H9 (cell line): ENCODE measurements at regions not wholly inside any gene's neighbourhood (a gene's known extent, or its start where the extent isn't known, plus 50 kb on each side); places are given as distances from the start of the nearest gene placed in this dataset.

Source experiments
- DNase-seq: peaks from one replicate; pipeline ENCODE4 v3.0.0-alpha.2; 2017
- H2AFZ ChIP-seq: one replicate; pipeline ENCODE4 v1.6.1; 2013; ENCODE audit warnings: mild to moderate bottlenecking, low read length, control low read depth, moderate library complexity
- H2AK5ac ChIP-seq: 2 replicates; pipeline ENCODE4 v1.6.1; 2013; ENCODE audit warnings: low read length, control low read depth, mixed read lengths; ENCODE audit not compliant: insufficient read length
- H2BK120ac ChIP-seq: one replicate; pipeline ENCODE4 v1.6.1; 2013; ENCODE audit warnings: low read depth, mild to moderate bottlenecking, low read length, control low read depth, inconsistent platforms; ENCODE audit not compliant: poor library complexity, severe bottlenecking
- H2BK12ac ChIP-seq: 2 replicates; pipeline ENCODE4 v1.6.1; 2013; ENCODE audit warnings: low read length, control low read depth, mixed read lengths, low read depth; ENCODE audit not compliant: insufficient read length
- H2BK15ac ChIP-seq: 2 replicates; pipeline ENCODE4 v1.6.1; 2013; ENCODE audit warnings: low read depth, low read length, control low read depth
- H2BK20ac ChIP-seq: one replicate; pipeline ENCODE4 v1.6.1; 2013; ENCODE audit warnings: low read depth, mild to moderate bottlenecking, low read length, control low read depth, inconsistent platforms; ENCODE audit not compliant: poor library complexity, severe bottlenecking
- H2BK5ac ChIP-seq: 2 replicates; pipeline ENCODE4 v1.6.1; 2013; ENCODE audit warnings: low read length, control low read depth, mixed read lengths; ENCODE audit not compliant: insufficient read length
- H3K14ac ChIP-seq: 2 replicates; pipeline ENCODE4 v1.6.1; 2013; ENCODE audit warnings: low read length, control low read depth; ENCODE audit not compliant: insufficient read depth
- H3K18ac ChIP-seq: 2 replicates; pipeline ENCODE4 v1.6.1; 2013; ENCODE audit warnings: low read depth, mild to moderate bottlenecking, mixed read lengths, low read length, control low read depth; ENCODE audit not compliant: insufficient read length
- H3K23ac ChIP-seq: 2 replicates; pipeline ENCODE4 v1.6.1; 2013; ENCODE audit warnings: low read length, control low read depth, mixed read lengths, low read depth; ENCODE audit not compliant: insufficient read length
- H3K23me2 ChIP-seq: 2 replicates; pipeline ENCODE4 v1.6.1; 2013; ENCODE audit warnings: low read depth, mild to moderate bottlenecking, mixed read lengths, low read length, control low read depth; ENCODE audit not compliant: insufficient read length, poor library complexity, severe bottlenecking
- H3K27ac ChIP-seq: 2 replicates; pipeline ENCODE4 v1.5.1; 2013; ENCODE audit warnings: low read length, control low read depth, mixed read lengths, low read depth; ENCODE audit not compliant: insufficient read length
- H3K27me3 ChIP-seq: 2 replicates; pipeline ENCODE4 v1.6.1; 2013; ENCODE audit warnings: low read length, control low read depth, inconsistent platforms; ENCODE audit not compliant: insufficient read depth
- H3K4ac ChIP-seq: 2 replicates; pipeline ENCODE4 v1.6.1; 2013; ENCODE audit warnings: low read depth, mild to moderate bottlenecking, control low read depth, inconsistent platforms, low read length, moderate library complexity
- H3K4me1 ChIP-seq: 2 replicates; pipeline ENCODE4 v1.6.1; 2013; ENCODE audit warnings: low read length, control low read depth, inconsistent platforms; ENCODE audit not compliant: insufficient read depth
- H3K4me2 ChIP-seq: 2 replicates; pipeline ENCODE4 v1.6.1; 2013; ENCODE audit warnings: low read length, control low read depth, mixed read lengths; ENCODE audit not compliant: insufficient read length, insufficient read depth
- H3K56ac ChIP-seq: 2 replicates; pipeline ENCODE4 v1.6.1; 2013; ENCODE audit warnings: low read depth, mild to moderate bottlenecking, mixed read lengths, low read length, control low read depth; ENCODE audit not compliant: insufficient read length
- H3K79me1 ChIP-seq: 2 replicates; pipeline ENCODE4 v1.6.1; 2013; ENCODE audit warnings: low read depth, mild to moderate bottlenecking, moderate library complexity, low read length, control low read depth, inconsistent platforms; ENCODE audit not compliant: insufficient read depth, poor library complexity, severe bottlenecking
- H3K79me2 ChIP-seq: 2 replicates; pipeline ENCODE4 v1.6.1; 2013; ENCODE audit warnings: low read length, control low read depth, inconsistent platforms; ENCODE audit not compliant: insufficient read depth
- H3K9ac ChIP-seq: 2 replicates; pipeline ENCODE4 v1.6.1; 2013; ENCODE audit warnings: low read length, control low read depth, mixed read lengths; ENCODE audit not compliant: insufficient read length; ENCODE audit errors: extremely low read depth
- H3K9me3 ChIP-seq: one replicate; pipeline ENCODE4 v1.6.1; 2013; ENCODE audit warnings: low read depth, low read length, inconsistent platforms; ENCODE audit not compliant: control insufficient read depth
- H3T11ph ChIP-seq: one replicate; pipeline ENCODE4 v1.6.1; 2013; ENCODE audit warnings: mild to moderate bottlenecking, low read length, control low read depth, inconsistent platforms
- H4K20me1 ChIP-seq: one replicate; pipeline ENCODE4 v1.6.1; 2013; ENCODE audit not compliant: control insufficient read depth, insufficient read length, insufficient read depth
- H4K5ac ChIP-seq: 2 replicates; pipeline ENCODE4 v1.6.1; 2013; ENCODE audit warnings: low read depth, mild to moderate bottlenecking, mixed read lengths, low read length, control low read depth; ENCODE audit not compliant: insufficient read length
- H4K8ac ChIP-seq: replicated peaks from 2 replicates; pipeline ENCODE4 v1.6.1; 2013; ENCODE audit warnings: low read length, control low read depth, mixed read lengths, low read depth; ENCODE audit not compliant: insufficient read length
- H4K91ac ChIP-seq: 2 replicates; pipeline ENCODE4 v1.6.1; 2013; ENCODE audit warnings: low read depth, mild to moderate bottlenecking, moderate library complexity, mixed read lengths, low read length, control low read depth; ENCODE audit not compliant: insufficient read length
- H3K27ac Mint-ChIP-seq, 3 experiments: 2 replicates in 2 of 3; 3 replicates in 1 of 3; pipeline ENCODE4 v1.8.0; 2020 to 2021; ENCODE audit warnings: mixed read lengths in 3 of 3, mild to moderate bottlenecking in 1 of 3, moderate library complexity in 1 of 3
- H3K27me3 Mint-ChIP-seq: 2 replicates; pipeline ENCODE4 v1.8.0; 2021; ENCODE audit warnings: low read depth, mild to moderate bottlenecking, moderate library complexity, mixed read lengths
- H3K36me3 Mint-ChIP-seq, 3 experiments: 2 replicates in 2 of 3; 3 replicates in 1 of 3; pipeline ENCODE4 v1.8.0; 2020 to 2021; ENCODE audit warnings: low read depth in 3 of 3, mixed read lengths in 3 of 3; ENCODE audit not compliant: insufficient read depth in 1 of 3
- H3K4me1 Mint-ChIP-seq, 2 experiments: 2 replicates each; pipeline ENCODE4 v1.8.0; 2020; ENCODE audit warnings: mixed read lengths in 2 of 2
- H3K4me3 Mint-ChIP-seq, 2 experiments: 2 replicates in 1 of 2; 3 replicates in 1 of 2; pipeline ENCODE4 v1.8.0; 2020 to 2021; ENCODE audit warnings: mild to moderate bottlenecking in 2 of 2, mixed read lengths in 2 of 2, moderate library complexity in 1 of 2
- H3K9me3 Mint-ChIP-seq, 2 experiments: 2 replicates in 1 of 2; 3 replicates in 1 of 2; pipeline ENCODE4 v1.8.0; 2020; ENCODE audit warnings: mild to moderate bottlenecking in 2 of 2, mixed read lengths in 2 of 2, moderate library complexity in 1 of 2
- WGBS: extraction: QIAGEN DNeasy Blood & Tissue Kit; methylation state at CpG from one replicate; pipeline ENCODE4 v1.1.7; 2013; ENCODE audit warnings: missing lambda C conversion rate, low lambda C conversion rate, mixed read lengths; ENCODE audit not compliant: insufficient read length; ENCODE audit errors: extremely low coverage; 5-methylcytosine and 5-hydroxymethylcytosine counted together
- TF ChIP-seq, protein P1 (sequence below): fragments of 200-600 bp; sonication (generic); conservative IDR thresholded peaks from 3 replicates; pipeline ENCODE4 v1.8.0; 2021; ENCODE audit warnings: antibody characterized with exemption, mild to moderate bottlenecking

DNA sequence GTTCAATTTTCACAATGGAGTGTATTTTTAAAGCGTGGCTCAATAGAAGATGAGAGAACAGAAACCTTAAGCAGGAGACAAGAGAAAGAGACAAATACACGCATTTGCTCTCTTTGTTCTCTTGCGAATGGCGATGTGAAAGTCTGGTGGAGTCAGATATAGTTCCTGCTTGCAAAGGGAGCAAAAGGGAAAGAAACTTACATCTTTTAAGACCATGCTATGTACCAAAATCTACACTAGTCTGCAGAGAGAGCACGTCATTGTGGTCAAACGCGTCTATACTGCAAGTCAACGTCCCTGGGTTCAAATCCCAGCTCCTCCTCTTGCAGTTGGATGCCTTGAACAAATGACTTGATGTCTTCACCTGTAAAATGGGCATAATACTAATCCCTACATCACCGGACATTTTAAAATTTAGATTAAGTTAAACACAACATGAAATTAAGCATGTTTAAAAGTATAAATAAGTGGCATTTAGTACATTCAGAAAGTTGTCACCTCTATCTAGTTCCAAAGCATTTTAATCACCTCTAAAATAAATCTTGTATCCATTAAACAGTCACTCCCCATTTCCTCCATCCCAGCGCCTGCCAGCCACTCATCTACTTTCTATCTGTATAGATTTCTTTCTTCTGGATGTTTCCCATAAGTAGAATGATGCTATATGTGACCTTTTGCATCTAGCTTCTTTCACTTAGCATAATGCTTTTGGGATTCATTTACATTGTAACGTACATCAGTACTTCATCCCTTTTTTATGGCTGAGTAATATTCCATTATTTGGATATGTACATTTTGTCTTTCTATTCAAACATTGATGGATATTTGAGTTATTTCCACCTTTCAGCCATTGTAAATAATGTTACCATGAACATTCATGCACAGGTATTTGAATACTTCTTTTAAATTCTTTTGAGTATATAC is 406.9 kb downstream of the TMEM114 start:
- Histone ChIP-seq H3K4me1 (no peaks in the 10 kb centered on the region; the same call in 1 of the 2 replicates), H3K14ac (no peak overlapping the region), H2BK20ac (no peak overlapping the region), H3K79me2 (no peaks in the 10 kb centered on the region), H3K79me1 (no peaks in the 10 kb centered on the region), H3K4ac (no peak overlapping the region), H3K56ac (no peak overlapping the region), H2BK120ac (no peak overlapping the region), H3K18ac (no peak overlapping the region), H3K4me2 (no peak overlapping the region), H2AK5ac (no peak overlapping the region), H3K27ac (no peak overlapping the region), H3K27me3 (no peaks in the 10 kb centered on the region), H3K23ac (no peak overlapping the region), H2BK5ac (no peak overlapping the region), H4K91ac (no peak overlapping the region), H4K5ac (no peak overlapping the region), H3T11ph (no peak overlapping the region), H2BK12ac (no peak overlapping the region), H2BK15ac (no peak overlapping the region), H4K20me1 (no peaks in the 10 kb centered on the region), H3K23me2 (no peaks in the 10 kb centered on the region), H3K9me3 (no peaks in the 10 kb centered on the region), H2AFZ (no peak overlapping the region), H3K9ac (no peak overlapping the region), H4K8ac (no peak overlapping the region)
- no CpG with 5 or more reads among the region's 11 CpGs for WGBS
- no peak overlapping the region for H3K27ac Mint-ChIP-seq
- no peak overlapping the region for H3K4me3 Mint-ChIP-seq
- no peaks in the 10 kb centered on the region for H3K9me3 Mint-ChIP-seq
- no peaks in the 10 kb centered on the region; the same call in 1 of the 2 replicates for H3K27me3 Mint-ChIP-seq
- H3K4me1 Mint-ChIP-seq, result peaks cover 10 to 29% of the 10 kb centered on the region in 2 experiments
- TF ChIP-seq, protein P1, sequence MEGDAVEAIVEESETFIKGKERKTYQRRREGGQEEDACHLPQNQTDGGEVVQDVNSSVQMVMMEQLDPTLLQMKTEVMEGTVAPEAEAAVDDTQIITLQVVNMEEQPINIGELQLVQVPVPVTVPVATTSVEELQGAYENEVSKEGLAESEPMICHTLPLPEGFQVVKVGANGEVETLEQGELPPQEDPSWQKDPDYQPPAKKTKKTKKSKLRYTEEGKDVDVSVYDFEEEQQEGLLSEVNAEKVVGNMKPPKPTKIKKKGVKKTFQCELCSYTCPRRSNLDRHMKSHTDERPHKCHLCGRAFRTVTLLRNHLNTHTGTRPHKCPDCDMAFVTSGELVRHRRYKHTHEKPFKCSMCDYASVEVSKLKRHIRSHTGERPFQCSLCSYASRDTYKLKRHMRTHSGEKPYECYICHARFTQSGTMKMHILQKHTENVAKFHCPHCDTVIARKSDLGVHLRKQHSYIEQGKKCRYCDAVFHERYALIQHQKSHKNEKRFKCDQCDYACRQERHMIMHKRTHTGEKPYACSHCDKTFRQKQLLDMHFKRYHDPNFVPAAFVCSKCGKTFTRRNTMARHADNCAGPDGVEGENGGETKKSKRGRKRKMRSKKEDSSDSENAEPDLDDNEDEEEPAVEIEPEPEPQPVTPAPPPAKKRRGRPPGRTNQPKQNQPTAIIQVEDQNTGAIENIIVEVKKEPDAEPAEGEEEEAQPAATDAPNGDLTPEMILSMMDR, result no peak
- DNase-seq, result no peak
- H3K36me3 Mint-ChIP-seq, result no peaks in the 10 kb centered on the region
